ENCODE measurements at regions not wholly inside any gene's neighbourhood (a gene's known extent, or its start where the extent isn't known, plus 50 kb on each side); places are given as distances from the start of the nearest gene placed in this dataset.

GRCh38 chr11:23192256-23192655, 332.0 kb upstream of the CCDC179 start:
- WGBS, 2 donors = 70 to 72% methylated on average over 3 of the region's 3 CpGs

GRCh38 chr11:23201936-23202522, 341.8 kb upstream of the CCDC179 start:
- no peak overlapping the region for H3K27ac ChIP-seq
- no peak overlapping the region for H3K4me3 ChIP-seq
- no peaks in the 10 kb centered on the region for H3K27me3 ChIP-seq
- H3K4me1 ChIP-seq = no peaks in the 10 kb centered on the region
- H3K9me3 ChIP-seq = peaks cover 0 to 13% (median 6%) of the 10 kb centered on the region in 3 donors
- no peaks in the 10 kb centered on the region for H3K36me3 ChIP-seq
- intact Hi-C loops (cut with DNase I) = no loop called here
- DNase-seq = no peak
- no peak for TF ChIP-seq CTCF (IDR thresholded peaks at IDR 0.05)
- no peak for TF ChIP-seq POLR2A (IDR thresholded peaks at IDR 0.05)
- 73% methylated on average over 3 of the region's 3 CpGs; no CpG with 5 or more reads in 1 of the 2 donors for WGBS, 2 donors

More at GRCh38 chr11:23192256-23192655, 332.0 kb upstream of the CCDC179 start:
- H3K27ac ChIP-seq = no peak overlapping the region
- H3K4me1 ChIP-seq = no peaks in the 10 kb centered on the region
- H3K27me3 ChIP-seq = no peaks in the 10 kb centered on the region
- TF ChIP-seq POLR2A (IDR thresholded peaks at IDR 0.05) (no peak), CTCF (IDR thresholded peaks at IDR 0.05) (no peak)
- no peaks in the 10 kb centered on the region for H3K36me3 ChIP-seq
- intact Hi-C loops (cut with DNase I) = no loop called here
- DNase-seq = no peak
- no peaks in the 10 kb centered on the region for H3K9me3 ChIP-seq
- no peak overlapping the region for H3K4me3 ChIP-seq

- intact Hi-C loops (cut with DNase I) = no loop called here
- WGBS, 2 donors = 86 to 88% methylated on average over 1 of the region's 1 CpG
- Histone ChIP-seq H3K4me1 (no peaks in the 10 kb centered on the region), H3K9me3 (peaks cover 0 to 13% (median 6%) of the 10 kb centered on the region in 3 donors), H3K4me3 (no peak overlapping the region), H3K36me3 (no peaks in the 10 kb centered on the region), H3K27me3 (no peaks in the 10 kb centered on the region), H3K27ac (no peak overlapping the region)
- no peak for DNase-seq
- TF ChIP-seq CTCF (IDR thresholded peaks at IDR 0.05) = no peak
- no peak for TF ChIP-seq POLR2A (IDR thresholded peaks at IDR 0.05)
Observed at GRCh38 chr11:23202611-23203010, 342.3 kb upstream of the CCDC179 start.

GRCh38 chr11:23205156-23205871, 345.0 kb upstream of the CCDC179 start:
- Histone ChIP-seq H3K4me3 (no peak overlapping the region), H3K27ac (no peak overlapping the region), H3K27me3 (no peaks in the 10 kb centered on the region), H3K4me1 (no peaks in the 10 kb centered on the region), H3K36me3 (no peaks in the 10 kb centered on the region), H3K9me3 (peaks cover 0 to 13% (median 6%) of the 10 kb centered on the region in 3 donors)
- intact Hi-C loops (cut with DNase I) = no loop called here
- DNase-seq = no peak
- TF ChIP-seq CTCF (IDR thresholded peaks at IDR 0.05) (no peak), POLR2A (IDR thresholded peaks at IDR 0.05) (no peak)

- Histone ChIP-seq H3K27me3 (no peaks in the 10 kb centered on the region), H3K4me1 (no peaks in the 10 kb centered on the region), H3K9me3 (peaks cover 0 to 13% (median 6%) of the 10 kb centered on the region in 3 donors), H3K4me3 (no peak overlapping the region), H3K27ac (no peak overlapping the region), H3K36me3 (no peaks in the 10 kb centered on the region)
- intact Hi-C loops (cut with DNase I) = no loop called here
- no peak for DNase-seq
- TF ChIP-seq CTCF (IDR thresholded peaks at IDR 0.05) = no peak
- TF ChIP-seq POLR2A (IDR thresholded peaks at IDR 0.05) = no peak
Observed at GRCh38 chr11:23206741-23207336, 346.6 kb upstream of the CCDC179 start.

All from esophagus squamous epithelium (tissue), 5 donors.